Right atrium auricular region (tissue), 2 donors: ENCODE measurements at regions not wholly inside any gene's neighbourhood (a gene's known extent, or its start where the extent isn't known, plus 50 kb on each side); places are given as distances from the start of the nearest gene placed in this dataset.
A peak's percentile ranks its signal among the peaks of the same experiment; 100 is the strongest.

Source experiments
- DNase-seq: peaks from one replicate; pipeline ENCODE4 v3.0.0-alpha.2; 2019; ENCODE audit warnings: low spot score
- H3K27ac ChIP-seq, 2 donors: fragments of 200-600 bp; sonication (generic); 1 replicate in 1 of 2; 2 replicates in 1 of 2; pipeline ENCODE4 v1.5.1; 2016 to 2019
- H3K27me3 ChIP-seq, 2 donors: fragments of 200-600 bp; sonication (generic); one replicate each; pipeline versions ENCODE4 v1.5.1 to v1.6.0; 2017 to 2019
- H3K36me3 ChIP-seq: fragments of 200-600 bp; sonication (generic); one replicate; pipeline ENCODE4 v1.5.1; 2016
- H3K4me1 ChIP-seq, 2 donors: fragments of 200-600 bp; sonication (generic); one replicate each; pipeline versions ENCODE4 v1.5.1 to v1.6.0; 2017 to 2019
- H3K4me3 ChIP-seq, 2 donors: fragments of 200-600 bp; sonication (generic); 1 replicate in 1 of 2; 2 replicates in 1 of 2; pipeline ENCODE4 v1.5.1; 2017 to 2019; ENCODE audit warnings: mild to moderate bottlenecking in 1 of 2, moderate library complexity in 1 of 2
- H3K9me3 ChIP-seq, 2 donors: fragments of 200-600 bp; sonication (generic); one replicate each; pipeline ENCODE4 v1.5.1; 2019
- TF ChIP-seq, protein P1 (sequence below), 2 donors: fragments of 200-600 bp; sonication (generic); IDR thresholded peaks; one replicate each; pipeline ENCODE4 v1.5.1; 2019; ENCODE audit warnings: antibody characterized with exemption in 2 of 2

DNA sequence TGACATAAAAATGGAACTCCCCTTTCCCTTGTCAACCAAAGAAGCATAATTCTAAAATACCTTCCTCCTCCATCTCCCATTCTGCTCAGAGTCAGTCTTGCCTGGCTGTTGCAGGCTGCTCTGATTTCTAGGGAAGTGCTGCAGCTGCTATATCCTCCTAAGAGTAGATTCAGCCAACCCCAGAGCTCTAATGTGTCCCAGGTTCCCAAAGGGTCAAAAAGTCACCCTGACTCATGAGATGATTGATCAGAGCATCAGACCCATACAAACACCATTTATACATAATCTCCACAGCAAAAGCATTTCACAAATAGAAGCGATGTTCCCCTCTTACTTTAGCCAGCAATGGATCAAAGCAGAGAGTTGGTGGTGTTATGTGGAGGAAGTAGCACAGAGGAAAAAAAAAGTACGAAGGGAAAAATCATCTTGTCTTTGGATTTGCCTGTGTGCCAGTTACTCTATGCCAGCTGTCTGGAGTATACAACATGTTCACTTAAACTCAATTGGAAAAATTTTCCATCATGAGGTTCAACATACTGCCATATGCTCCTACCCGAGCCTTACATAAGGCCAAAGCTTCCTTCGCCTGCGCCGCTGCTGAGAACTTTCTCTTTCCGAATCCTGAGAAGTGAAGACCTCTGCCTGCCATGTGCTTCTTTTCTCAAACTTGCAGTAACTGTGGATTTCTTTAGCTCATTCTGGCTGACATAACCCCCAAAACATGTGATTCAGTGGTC lies 258.0 kb downstream of the TLE4 start:
- DNase-seq: no peak
- no peaks in the 10 kb centered on the region for H3K9me3 ChIP-seq
- no peaks in the 10 kb centered on the region for H3K4me1 ChIP-seq
- TF ChIP-seq, protein P1, sequence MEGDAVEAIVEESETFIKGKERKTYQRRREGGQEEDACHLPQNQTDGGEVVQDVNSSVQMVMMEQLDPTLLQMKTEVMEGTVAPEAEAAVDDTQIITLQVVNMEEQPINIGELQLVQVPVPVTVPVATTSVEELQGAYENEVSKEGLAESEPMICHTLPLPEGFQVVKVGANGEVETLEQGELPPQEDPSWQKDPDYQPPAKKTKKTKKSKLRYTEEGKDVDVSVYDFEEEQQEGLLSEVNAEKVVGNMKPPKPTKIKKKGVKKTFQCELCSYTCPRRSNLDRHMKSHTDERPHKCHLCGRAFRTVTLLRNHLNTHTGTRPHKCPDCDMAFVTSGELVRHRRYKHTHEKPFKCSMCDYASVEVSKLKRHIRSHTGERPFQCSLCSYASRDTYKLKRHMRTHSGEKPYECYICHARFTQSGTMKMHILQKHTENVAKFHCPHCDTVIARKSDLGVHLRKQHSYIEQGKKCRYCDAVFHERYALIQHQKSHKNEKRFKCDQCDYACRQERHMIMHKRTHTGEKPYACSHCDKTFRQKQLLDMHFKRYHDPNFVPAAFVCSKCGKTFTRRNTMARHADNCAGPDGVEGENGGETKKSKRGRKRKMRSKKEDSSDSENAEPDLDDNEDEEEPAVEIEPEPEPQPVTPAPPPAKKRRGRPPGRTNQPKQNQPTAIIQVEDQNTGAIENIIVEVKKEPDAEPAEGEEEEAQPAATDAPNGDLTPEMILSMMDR (IDR thresholded peaks at IDR 0.05): no peak
- H3K4me3 ChIP-seq: no peak overlapping the region
- no peak overlapping the region for H3K27ac ChIP-seq
- H3K27me3 ChIP-seq: no peaks in the 10 kb centered on the region
- H3K36me3 ChIP-seq: no peaks in the 10 kb centered on the region

DNA sequence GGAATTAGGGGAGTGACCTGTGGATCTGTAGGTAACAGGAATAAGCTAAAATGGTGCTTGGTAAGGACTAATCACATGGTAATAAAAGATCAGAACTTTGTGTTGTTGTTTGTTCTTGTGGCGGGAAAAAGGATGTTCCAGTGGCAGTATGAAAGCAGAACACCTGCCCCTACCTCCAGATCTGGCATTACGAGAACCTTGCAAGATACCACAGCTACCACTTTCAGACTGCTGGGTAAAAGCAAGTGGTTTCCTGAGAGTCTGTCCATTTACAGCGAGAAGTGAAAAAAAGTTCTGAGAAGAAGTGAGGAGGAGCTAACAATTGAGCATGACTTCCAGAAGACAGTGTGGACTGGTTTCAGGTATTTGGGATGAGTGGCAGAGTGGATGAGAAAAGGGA lies 252.5 kb downstream of the TLE4 start:
- no peaks in the 10 kb centered on the region for H3K27me3 ChIP-seq
- no peaks in the 10 kb centered on the region for H3K4me1 ChIP-seq
- no peak overlapping the region for H3K4me3 ChIP-seq
- TF ChIP-seq, protein P1 (IDR thresholded peaks at IDR 0.05): no peak
- no peak for DNase-seq
- no peaks in the 10 kb centered on the region for H3K9me3 ChIP-seq
- H3K27ac ChIP-seq: no peak overlapping the region
- no peaks in the 10 kb centered on the region for H3K36me3 ChIP-seq

DNA sequence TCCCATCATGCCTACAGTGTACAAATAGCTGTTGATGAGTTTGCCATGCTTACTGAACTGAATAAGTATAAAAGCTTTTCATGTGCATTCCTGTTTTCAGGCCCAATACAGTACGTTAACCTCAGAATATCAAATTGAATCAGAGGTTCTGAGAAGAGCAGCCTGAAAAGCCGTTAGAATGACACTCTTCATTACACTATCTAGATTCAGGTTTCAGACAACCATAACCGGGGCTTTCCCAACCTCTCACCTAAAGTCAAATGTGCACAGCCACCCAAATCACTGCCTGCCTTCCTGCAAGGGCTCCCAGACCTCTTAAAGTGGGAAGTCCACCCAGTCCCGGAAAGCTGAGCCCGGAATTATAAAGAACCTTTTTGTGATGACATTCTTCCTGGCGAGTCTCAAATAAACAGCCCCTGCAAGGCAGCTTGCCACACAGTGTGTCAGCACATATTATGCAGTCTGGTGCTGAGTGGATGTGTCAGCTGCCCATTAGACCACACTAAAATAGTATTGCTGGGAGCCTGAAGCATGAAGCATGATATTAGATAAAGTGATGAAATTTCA lies 245.8 kb downstream of the TLE4 start:
- no peaks in the 10 kb centered on the region for H3K36me3 ChIP-seq
- H3K27me3 ChIP-seq: no peaks in the 10 kb centered on the region
- TF ChIP-seq, protein P1 (IDR thresholded peaks at IDR 0.05): no peak
- H3K4me3 ChIP-seq: no peak overlapping the region
- peak; percentile 60 for DNase-seq
- no peaks in the 10 kb centered on the region for H3K4me1 ChIP-seq
- no peak overlapping the region for H3K27ac ChIP-seq
- H3K9me3 ChIP-seq: no peaks in the 10 kb centered on the region

DNA sequence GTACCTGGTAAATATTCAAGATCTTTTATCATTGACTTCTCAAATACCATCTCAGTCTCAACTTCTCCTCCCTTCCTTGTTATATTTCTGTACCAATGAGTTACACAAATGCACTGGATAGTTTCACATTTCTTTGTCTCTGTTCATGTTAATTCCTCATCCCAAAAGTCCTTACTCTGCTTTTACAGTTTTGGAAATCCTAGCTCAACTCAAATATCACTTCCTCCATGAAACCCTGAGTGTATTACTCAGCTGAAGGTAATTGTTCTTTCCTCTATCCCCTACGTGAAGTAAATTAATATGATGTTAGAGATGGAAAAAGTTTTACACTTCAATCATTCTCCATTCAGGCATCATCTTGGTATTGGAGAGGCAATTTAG lies 241.5 kb downstream of the TLE4 start:
- Histone ChIP-seq H3K4me1 (no peaks in the 10 kb centered on the region), H3K9me3 (no peaks in the 10 kb centered on the region), H3K4me3 (no peak overlapping the region), H3K27ac (no peak overlapping the region), H3K36me3 (no peaks in the 10 kb centered on the region), H3K27me3 (no peaks in the 10 kb centered on the region)
- TF ChIP-seq, protein P1 (IDR thresholded peaks at IDR 0.05): no peak
- DNase-seq: no peak

DNA sequence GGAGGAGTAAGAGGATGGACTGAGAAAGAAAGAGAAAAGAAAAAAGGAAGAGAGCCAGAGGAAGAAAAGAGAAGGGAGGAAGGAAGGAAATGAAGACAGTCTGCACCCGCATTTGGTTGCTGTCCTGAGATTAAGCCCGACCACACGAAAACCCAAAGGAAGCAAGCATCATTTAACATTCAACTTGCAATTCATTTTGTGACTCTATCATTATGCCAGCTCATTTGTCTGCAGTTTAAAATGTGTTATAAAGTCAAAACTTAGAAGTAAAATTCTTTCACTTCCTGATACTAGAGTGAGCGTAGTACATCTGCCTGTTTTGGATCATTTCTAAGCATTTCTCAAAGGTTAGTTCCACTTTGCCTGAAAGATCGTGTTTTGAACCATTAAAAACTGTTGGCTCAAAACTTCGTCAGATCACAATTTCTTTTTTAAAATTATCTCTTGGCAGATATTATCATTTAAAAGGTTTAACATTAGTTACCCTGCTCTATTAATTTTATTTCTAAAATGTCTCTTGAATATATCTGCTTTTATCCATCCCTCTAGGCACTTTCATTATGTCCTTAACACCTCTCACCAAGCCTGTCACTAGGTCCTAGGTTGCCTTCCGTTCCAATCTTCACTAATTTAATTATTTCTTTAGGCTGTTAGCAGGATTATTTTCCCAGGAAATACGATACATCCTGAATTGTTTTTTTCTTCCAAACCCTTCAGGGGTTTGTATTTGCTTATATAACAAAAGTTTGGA lies 240.9 kb downstream of the TLE4 start:
- no peak overlapping the region for H3K27ac ChIP-seq
- no peaks in the 10 kb centered on the region for H3K36me3 ChIP-seq
- H3K9me3 ChIP-seq: no peaks in the 10 kb centered on the region
- TF ChIP-seq, protein P1 (IDR thresholded peaks at IDR 0.05): no peak
- no peaks in the 10 kb centered on the region for H3K27me3 ChIP-seq
- no peak for DNase-seq
- H3K4me1 ChIP-seq: no peaks in the 10 kb centered on the region
- no peak overlapping the region for H3K4me3 ChIP-seq
